Duodenal mucosa (tissue), 2 donors: ENCODE measurements at regions not wholly inside any gene's neighbourhood (a gene's known extent, or its start where the extent isn't known, plus 50 kb on each side); places are given as distances from the start of the nearest gene placed in this dataset.
"Not testable (repeated sequence)": the region's sequence is repeated elsewhere in the genome, so short reads cannot be mapped to it uniquely, and the experiment has no call there.

Experiments used
- H3K27ac ChIP-seq: one replicate; pipeline ENCODE4 v1.7.0; 2013; ENCODE audit warnings: low read depth, low read length
- H3K27me3 ChIP-seq, 2 donors: one replicate each; pipeline ENCODE4 v1.7.0; 2013; ENCODE audit warnings: low read length in 2 of 2, control low read depth in 1 of 2; ENCODE audit not compliant: insufficient read depth in 2 of 2, control insufficient read depth in 1 of 2
- H3K36me3 ChIP-seq, 2 donors: one replicate each; pipeline ENCODE4 v1.7.0; 2013; ENCODE audit warnings: low read length in 2 of 2, control low read depth in 1 of 2; ENCODE audit not compliant: insufficient read depth in 2 of 2, control insufficient read depth in 1 of 2
- H3K4me1 ChIP-seq, 2 donors: one replicate each; pipeline ENCODE4 v1.7.0; 2013; ENCODE audit warnings: low read length in 2 of 2, control low read depth in 1 of 2; ENCODE audit not compliant: insufficient read depth in 2 of 2, control insufficient read depth in 1 of 2
- H3K4me3 ChIP-seq, 2 donors: one replicate each; pipeline ENCODE4 v1.7.0; 2013; ENCODE audit warnings: low read length in 2 of 2, low read depth in 1 of 2
- H3K9ac ChIP-seq, 2 donors: one replicate each; pipeline ENCODE4 v1.7.0; 2013; ENCODE audit warnings: low read length in 2 of 2, low read depth in 1 of 2
- H3K9me3 ChIP-seq, 2 donors: one replicate each; pipeline ENCODE4 v1.7.0; 2013; ENCODE audit warnings: low read length in 2 of 2, control low read depth in 1 of 2; ENCODE audit not compliant: control insufficient read depth in 1 of 2

DNA sequence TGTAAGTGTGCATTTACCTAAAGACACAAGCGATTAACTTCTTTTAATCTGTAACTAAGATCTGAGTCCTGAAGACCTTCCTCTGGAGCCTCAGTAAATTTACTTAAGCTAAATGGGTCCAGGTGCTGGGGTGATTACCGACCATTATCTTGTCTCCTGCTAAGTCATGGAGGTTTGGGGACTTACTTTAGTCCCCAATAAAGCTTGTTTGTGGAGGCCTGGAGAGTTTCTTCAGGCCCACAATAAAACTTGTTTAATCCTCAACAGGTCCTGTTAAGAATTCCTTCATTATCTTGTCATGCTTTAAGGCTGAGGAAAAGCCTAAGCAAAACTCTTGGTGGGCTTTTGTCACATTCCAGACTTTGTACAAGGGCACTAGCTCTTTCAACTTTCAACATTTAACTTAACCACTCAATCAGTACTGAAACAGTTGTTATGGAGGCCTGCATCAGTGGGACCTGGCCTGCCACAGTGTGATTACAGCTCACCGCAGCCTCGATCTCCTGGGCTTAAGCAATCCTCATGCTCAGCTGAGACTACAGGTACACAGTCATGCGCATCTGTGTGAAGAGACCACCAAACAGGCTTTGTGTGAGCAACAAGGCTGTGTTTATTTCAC lies 84.0 kb downstream of the FMO4 start:
- H3K27me3 ChIP-seq: no peaks in the 10 kb centered on the region
- H3K9me3 ChIP-seq: no peaks in the 10 kb centered on the region
- peaks cover 3 to 6% of the 10 kb centered on the region in 2 donors for H3K4me1 ChIP-seq
- H3K9ac ChIP-seq: no peak overlapping the region
- no peak overlapping the region for H3K27ac ChIP-seq
- H3K36me3 ChIP-seq: no peaks in the 10 kb centered on the region
- H3K4me3 ChIP-seq: no peak overlapping the region

DNA sequence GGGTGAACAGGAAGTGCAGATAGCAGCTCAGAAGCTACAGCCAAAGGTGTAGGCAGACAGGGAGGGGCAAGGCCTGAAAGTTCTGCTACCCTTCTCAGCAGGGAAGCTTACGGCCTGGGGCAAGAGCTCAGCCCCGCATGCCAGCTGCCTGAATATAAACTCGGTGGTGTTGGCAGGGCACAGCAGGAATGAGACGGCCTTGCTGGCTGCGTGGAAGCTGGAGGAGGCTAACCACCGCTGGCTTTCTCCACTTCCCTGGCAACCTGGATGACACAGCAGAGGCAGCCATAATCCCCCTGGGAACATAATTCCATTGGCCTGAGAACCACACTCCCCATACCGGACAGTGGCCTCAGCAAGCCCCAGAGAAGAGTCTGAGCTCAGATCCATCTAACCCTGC lies 81.9 kb upstream of the PRRC2C start:
- H3K4me1 ChIP-seq: no peaks in the 10 kb centered on the region
- no peak overlapping the region for H3K27ac ChIP-seq
- no peaks in the 10 kb centered on the region for H3K36me3 ChIP-seq
- H3K27me3 ChIP-seq: no peaks in the 10 kb centered on the region
- no peak overlapping the region for H3K9ac ChIP-seq
- H3K9me3 ChIP-seq: no peaks in the 10 kb centered on the region
- no peak overlapping the region for H3K4me3 ChIP-seq

DNA sequence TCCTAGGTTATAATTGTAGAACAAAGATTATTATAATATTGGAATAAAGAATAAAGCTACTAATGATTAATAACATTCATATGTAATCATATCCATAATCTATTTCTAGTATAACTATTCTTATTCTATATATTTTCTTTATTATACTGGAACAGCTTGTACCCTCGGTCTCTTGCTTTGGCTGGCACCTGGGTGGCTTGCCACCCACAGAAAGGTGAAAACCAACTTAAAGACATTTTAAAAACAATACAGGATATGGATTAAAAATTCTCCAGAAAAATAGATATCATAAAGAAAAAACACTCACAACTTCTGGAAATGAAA lies 80.0 kb upstream of the PRRC2C start:
- no peak overlapping the region for H3K9ac ChIP-seq
- H3K4me3 ChIP-seq: no peak overlapping the region
- H3K27me3 ChIP-seq: no peaks in the 10 kb centered on the region
- no peaks in the 10 kb centered on the region for H3K9me3 ChIP-seq
- no peaks in the 10 kb centered on the region for H3K4me1 ChIP-seq
- no peaks in the 10 kb centered on the region for H3K36me3 ChIP-seq
- no peak overlapping the region for H3K27ac ChIP-seq

DNA sequence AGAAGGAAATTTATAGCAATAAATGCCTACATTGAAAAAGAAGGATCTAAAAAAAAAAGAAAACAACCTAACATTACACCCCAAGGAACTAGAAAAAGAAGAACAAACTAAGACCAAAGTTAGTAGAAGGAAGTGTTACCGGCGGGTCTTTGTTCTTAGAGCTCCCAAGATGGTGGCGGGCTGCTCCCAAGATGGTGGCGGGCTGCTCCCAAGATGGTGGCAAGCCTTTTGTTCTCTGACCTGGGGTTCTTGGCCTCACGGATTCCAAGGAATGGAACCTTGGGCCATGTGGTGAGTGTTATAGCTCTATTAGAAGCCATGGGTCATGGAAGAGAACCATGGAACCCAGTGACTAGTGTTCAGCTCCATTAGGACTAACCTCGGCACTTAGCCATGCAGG lies 71.8 kb upstream of the PRRC2C start:
- H3K9me3 ChIP-seq, H3K27ac ChIP-seq, H3K4me1 ChIP-seq, H3K9ac ChIP-seq, H3K4me3 ChIP-seq, H3K36me3 ChIP-seq, H3K27me3 ChIP-seq: not testable (repeated sequence)

DNA sequence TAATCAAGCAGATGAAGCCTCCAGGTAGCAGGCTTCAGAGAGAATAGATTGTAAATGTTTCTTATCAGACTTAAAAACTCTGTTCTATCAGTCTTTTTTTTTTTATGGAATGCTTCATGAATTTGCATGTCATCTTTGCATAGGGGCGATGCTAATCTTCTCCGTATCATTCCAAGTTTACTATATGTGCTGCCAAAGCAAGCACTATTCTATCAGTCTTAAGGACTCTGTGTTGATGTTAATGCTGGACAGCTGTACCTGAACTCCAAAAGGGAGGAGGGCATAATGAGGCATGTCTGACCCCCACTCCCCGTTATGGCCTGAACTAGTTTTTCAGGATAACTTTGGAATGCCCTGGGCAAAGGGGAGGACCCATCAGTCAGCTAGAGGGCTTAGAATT lies 66.8 kb upstream of the PRRC2C start:
- no peaks in the 10 kb centered on the region for H3K9me3 ChIP-seq
- no peaks in the 10 kb centered on the region for H3K27me3 ChIP-seq
- H3K36me3 ChIP-seq: no peaks in the 10 kb centered on the region
- no peak overlapping the region for H3K27ac ChIP-seq
- H3K9ac ChIP-seq: no peak overlapping the region
- no peak overlapping the region for H3K4me3 ChIP-seq
- no peaks in the 10 kb centered on the region for H3K4me1 ChIP-seq

DNA sequence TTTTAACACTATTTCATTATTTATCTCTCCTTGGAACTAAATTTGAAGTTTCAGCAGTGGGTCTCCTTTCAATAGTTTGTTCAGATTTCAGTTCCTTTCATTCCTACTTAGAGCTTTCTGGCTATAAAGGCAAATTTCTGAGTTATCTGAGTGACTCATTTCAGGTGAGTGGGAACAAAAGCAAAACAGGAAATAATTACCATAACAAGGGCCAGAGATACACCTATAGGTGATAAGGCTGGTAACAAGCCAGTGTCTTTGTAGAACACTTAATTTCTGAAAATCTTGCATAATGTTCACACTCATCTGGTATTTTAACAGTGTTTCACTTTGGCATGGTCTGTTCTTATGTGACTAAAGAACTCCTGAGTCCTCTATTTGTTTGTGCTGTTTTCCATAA lies 64.5 kb upstream of the PRRC2C start:
- H3K9ac ChIP-seq: no peak overlapping the region
- H3K9me3 ChIP-seq: no peaks in the 10 kb centered on the region
- H3K27ac ChIP-seq: no peak overlapping the region
- no peak overlapping the region for H3K4me3 ChIP-seq
- H3K4me1 ChIP-seq: no peaks in the 10 kb centered on the region
- H3K27me3 ChIP-seq: no peaks in the 10 kb centered on the region
- H3K36me3 ChIP-seq: no peaks in the 10 kb centered on the region

DNA sequence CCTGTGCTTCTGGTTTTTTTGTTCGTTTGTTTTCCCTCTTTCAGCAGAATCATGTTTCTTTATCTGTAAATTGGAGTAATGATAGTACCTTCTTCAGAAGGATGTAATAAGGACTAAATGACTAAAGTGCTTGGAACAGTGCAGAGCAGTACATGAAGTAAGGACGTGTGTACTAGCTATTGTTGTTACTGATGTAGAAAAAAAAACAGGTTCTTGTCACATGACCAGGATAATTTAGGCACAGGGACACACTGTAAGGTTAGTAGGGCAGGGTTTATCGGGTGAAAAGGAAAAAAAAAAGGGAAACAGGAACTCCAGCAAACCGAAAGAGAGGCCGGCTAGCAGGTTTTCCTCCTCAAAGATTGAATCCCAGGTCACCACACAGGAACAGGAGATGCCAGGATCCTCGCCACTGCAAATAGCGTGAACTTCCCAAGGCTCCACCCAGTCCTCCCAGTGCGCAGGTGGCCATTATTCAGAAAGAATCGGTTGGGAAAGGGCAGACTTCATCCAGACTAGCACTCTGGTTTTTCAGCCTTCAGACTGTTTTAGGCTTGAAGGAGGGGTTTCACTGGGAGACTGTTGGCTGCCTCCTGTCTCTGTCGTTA lies 63.8 kb upstream of the PRRC2C start:
- H3K9ac ChIP-seq: no peak overlapping the region
- H3K36me3 ChIP-seq: no peaks in the 10 kb centered on the region
- no peaks in the 10 kb centered on the region for H3K27me3 ChIP-seq
- H3K9me3 ChIP-seq: no peaks in the 10 kb centered on the region
- H3K27ac ChIP-seq: no peak overlapping the region
- H3K4me3 ChIP-seq: no peak overlapping the region
- H3K4me1 ChIP-seq: no peaks in the 10 kb centered on the region

DNA sequence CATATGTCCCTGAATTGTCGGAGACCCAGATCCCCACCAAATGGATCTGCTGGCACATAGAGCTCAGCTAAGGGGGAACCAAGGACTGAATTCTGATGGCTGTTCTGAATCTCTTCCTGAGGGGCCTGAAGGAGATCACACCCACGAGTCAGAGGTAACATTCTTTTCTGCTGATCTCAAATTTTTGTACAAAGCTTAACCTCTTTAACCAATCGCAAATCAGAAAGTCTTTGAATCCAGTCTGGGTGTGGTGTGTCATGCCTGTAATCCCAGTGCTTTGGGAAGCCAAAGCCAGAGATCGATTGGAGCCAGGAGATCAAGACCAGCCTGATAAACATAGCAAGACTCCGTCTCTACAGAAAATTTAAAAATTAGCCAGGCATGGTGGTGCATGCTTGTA lies 62.8 kb upstream of the PRRC2C start:
- Histone ChIP-seq H3K27me3 (no peaks in the 10 kb centered on the region), H3K27ac (no peak overlapping the region), H3K4me3 (no peak overlapping the region), H3K9ac (no peak overlapping the region), H3K4me1 (no peaks in the 10 kb centered on the region), H3K9me3 (no peaks in the 10 kb centered on the region), H3K36me3 (no peaks in the 10 kb centered on the region)

DNA sequence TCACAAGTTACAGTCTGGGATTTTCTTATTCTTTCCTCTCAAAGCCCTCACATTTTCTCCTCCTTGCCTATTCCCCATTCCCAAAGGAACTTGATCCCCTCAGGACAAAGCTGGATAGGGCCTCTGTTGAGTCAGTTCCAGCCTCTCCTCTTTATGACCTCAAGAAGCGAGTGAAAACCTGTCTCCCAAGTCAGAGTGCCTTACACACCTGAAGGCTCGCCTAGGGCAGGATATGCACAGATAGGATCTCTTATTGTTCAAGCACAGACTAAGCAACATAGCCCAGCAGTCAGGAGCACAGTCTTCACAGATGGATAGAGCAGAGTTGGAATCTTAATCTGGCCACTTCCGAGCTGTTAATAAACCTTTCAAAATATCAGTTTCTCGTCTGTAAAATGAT lies 60.8 kb upstream of the PRRC2C start:
- no peak overlapping the region for H3K27ac ChIP-seq
- H3K4me1 ChIP-seq: no peaks in the 10 kb centered on the region
- no peak overlapping the region for H3K9ac ChIP-seq
- H3K4me3 ChIP-seq: no peak overlapping the region
- no peaks in the 10 kb centered on the region for H3K9me3 ChIP-seq
- no peaks in the 10 kb centered on the region for H3K36me3 ChIP-seq
- H3K27me3 ChIP-seq: no peaks in the 10 kb centered on the region

DNA sequence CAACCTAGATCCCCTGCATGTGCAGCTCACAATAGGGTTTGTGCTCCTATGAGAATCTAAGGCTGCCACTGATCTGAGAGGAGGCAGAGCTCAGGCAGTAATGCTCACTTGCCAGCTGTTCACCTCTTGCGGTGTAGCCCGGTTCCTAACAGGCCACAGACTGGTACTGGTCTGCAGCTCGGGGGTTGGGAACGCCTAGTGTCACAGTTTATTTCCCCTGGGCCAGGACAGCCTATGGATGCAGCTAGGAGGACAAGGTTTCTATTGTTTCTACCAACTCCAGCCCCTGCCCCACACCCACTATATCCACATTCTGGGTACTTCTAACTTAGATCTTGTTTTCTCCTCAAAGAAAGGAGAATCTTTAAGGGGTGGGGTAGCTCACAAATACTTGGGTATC lies 58.7 kb upstream of the PRRC2C start:
- H3K27me3 ChIP-seq: no peaks in the 10 kb centered on the region
- H3K36me3 ChIP-seq: no peaks in the 10 kb centered on the region
- no peaks in the 10 kb centered on the region for H3K4me1 ChIP-seq
- no peaks in the 10 kb centered on the region for H3K9me3 ChIP-seq
- H3K27ac ChIP-seq: no peak overlapping the region
- no peak overlapping the region for H3K9ac ChIP-seq
- H3K4me3 ChIP-seq: no peak overlapping the region
